Panc1 (cell line): ENCODE measurements at regions not wholly inside any gene's neighbourhood (a gene's known extent, or its start where the extent isn't known, plus 50 kb on each side); places are given as distances from the start of the nearest gene placed in this dataset.

Experiments
- ATAC-seq: fragments of 200-7000 bp; cut with Tn5 transposase; 2 replicates; pipeline ENCODE4 v1.9.1; 2020; ENCODE audit warnings: mild to moderate bottlenecking, moderate library complexity
- BruUV-seq: library from RNA; stranded (reverse); fragments of 400-500 nt; replicated peaks from 2 replicates; lab custom pipeline; 2021; lab: Mats Ljungman, UMichigan
- CTCF ChIA-PET: fragments of 300-600 bp; sonication (Branson Sonifier 250); formaldehyde crosslinking; loops from one replicate; lab custom pipeline; 2022; ENCODE audit warnings: antibody characterized with exemption; lab: Charles Lee
- POLR2A ChIA-PET: fragments of 300-600 bp; sonication (Branson Sonifier 250); formaldehyde crosslinking; loops from one replicate; lab custom pipeline; 2022; ENCODE audit warnings: antibody characterized with exemption; lab: Charles Lee
- DNase-seq: peaks from one replicate; pipeline ENCODE4 v3.0.0-alpha.2; 2010; ENCODE audit warnings: low read depth, low spot score
- H3K27ac ChIP-seq: 2 replicates; pipeline ENCODE4 v1.5.1; 2011; ENCODE audit warnings: mild to moderate bottlenecking, low read length, inconsistent platforms
- H3K27me3 ChIP-seq: fragments of 200-500 bp; sonication (Bioruptor generic); 2 replicates; pipeline ENCODE4 v1.6.0; 2014; ENCODE audit warnings: low read length, inconsistent platforms; ENCODE audit not compliant: control insufficient read depth, insufficient read depth
- H3K36me3 ChIP-seq: fragments of 200-500 bp; sonication (Bioruptor generic); 2 replicates; pipeline ENCODE4 v1.5.1; 2014; ENCODE audit warnings: inconsistent platforms, mild to moderate bottlenecking, low read length, moderate library complexity; ENCODE audit not compliant: control insufficient read depth, insufficient read depth
- H3K4me1 ChIP-seq: 2 replicates; pipeline ENCODE4 v1.5.1; 2011; ENCODE audit warnings: inconsistent platforms, mild to moderate bottlenecking, low read length, moderate library complexity; ENCODE audit not compliant: control insufficient read depth, insufficient read depth
- H3K4me3 ChIP-seq, 2 experiments: 2 replicates each; pipeline ENCODE4 v1.5.1; 2011 to 2012; ENCODE audit warnings: low read depth in 2 of 2, low read length in 2 of 2, mild to moderate bottlenecking in 2 of 2, inconsistent platforms in 1 of 2, moderate library complexity in 1 of 2
- H3K9me3 ChIP-seq: fragments of 200-500 bp; sonication (Bioruptor generic); 2 replicates; pipeline ENCODE4 v1.5.1; 2014; ENCODE audit warnings: low read depth, mild to moderate bottlenecking, inconsistent platforms, low read length, moderate library complexity; ENCODE audit not compliant: control insufficient read depth, insufficient read depth
- CTCF ChIP-seq: fragments of 450-650 bp; IDR thresholded peaks from 2 replicates; pipeline ENCODE4 v1.5.1; 2017; ENCODE audit warnings: mild to moderate bottlenecking
- POLR2AphosphoS5 ChIP-seq: IDR thresholded peaks from 2 replicates; pipeline ENCODE4 v1.6.1; 2012; ENCODE audit warnings: mild to moderate bottlenecking, low read depth, low read length, moderate library complexity
- SIN3A ChIP-seq: IDR thresholded peaks from 2 replicates; pipeline ENCODE4 v1.6.1; 2012; ENCODE audit warnings: low read depth, mild to moderate bottlenecking, low read length, moderate library complexity, borderline replicate concordance; ENCODE audit not compliant: insufficient read depth
- TCF7L2 ChIP-seq: IDR thresholded peaks from 2 replicates; pipeline ENCODE4 v1.6.1; 2011; ENCODE audit warnings: mild to moderate bottlenecking, low read depth, low read length, inconsistent platforms
- in situ Hi-C: cut with HindIII; loops from 2 replicates; pipeline ENCODE4 v1.10.0; 2016; ENCODE audit warnings: low sequenced_read_pairs, low pct_unique_long_range_greater_than_20kb
- intact Hi-C: fragments of 100-400 bp; cut with micrococcal nuclease; formaldehyde crosslinking; loops from one replicate; pipeline ENCODE4 v1.10.0; 2022; ENCODE audit not compliant: unreplicated experiment
- TF ChIP-seq, protein P1 (sequence below), 2 experiments: IDR thresholded peaks; 2 replicates each; pipeline ENCODE4 v1.6.1; 2011 to 2012; ENCODE audit warnings: low read depth in 2 of 2, control low read depth in 1 of 2, low read length in 1 of 2, mild to moderate bottlenecking in 1 of 2, moderate library complexity in 1 of 2; ENCODE audit not compliant: insufficient read depth in 1 of 2

- H3K27me3 ChIP-seq: no peaks in the 10 kb centered on the region
- H3K36me3 ChIP-seq: no peaks in the 10 kb centered on the region
- ATAC-seq (no peak), DNase-seq (no peak)
- no peaks in the 10 kb centered on the region for H3K4me1 ChIP-seq
- intact Hi-C loops: no loop called here
- in situ Hi-C loops: no loop called here
- no peaks in the 10 kb centered on the region for H3K9me3 ChIP-seq
- TF ChIP-seq, protein P1, sequence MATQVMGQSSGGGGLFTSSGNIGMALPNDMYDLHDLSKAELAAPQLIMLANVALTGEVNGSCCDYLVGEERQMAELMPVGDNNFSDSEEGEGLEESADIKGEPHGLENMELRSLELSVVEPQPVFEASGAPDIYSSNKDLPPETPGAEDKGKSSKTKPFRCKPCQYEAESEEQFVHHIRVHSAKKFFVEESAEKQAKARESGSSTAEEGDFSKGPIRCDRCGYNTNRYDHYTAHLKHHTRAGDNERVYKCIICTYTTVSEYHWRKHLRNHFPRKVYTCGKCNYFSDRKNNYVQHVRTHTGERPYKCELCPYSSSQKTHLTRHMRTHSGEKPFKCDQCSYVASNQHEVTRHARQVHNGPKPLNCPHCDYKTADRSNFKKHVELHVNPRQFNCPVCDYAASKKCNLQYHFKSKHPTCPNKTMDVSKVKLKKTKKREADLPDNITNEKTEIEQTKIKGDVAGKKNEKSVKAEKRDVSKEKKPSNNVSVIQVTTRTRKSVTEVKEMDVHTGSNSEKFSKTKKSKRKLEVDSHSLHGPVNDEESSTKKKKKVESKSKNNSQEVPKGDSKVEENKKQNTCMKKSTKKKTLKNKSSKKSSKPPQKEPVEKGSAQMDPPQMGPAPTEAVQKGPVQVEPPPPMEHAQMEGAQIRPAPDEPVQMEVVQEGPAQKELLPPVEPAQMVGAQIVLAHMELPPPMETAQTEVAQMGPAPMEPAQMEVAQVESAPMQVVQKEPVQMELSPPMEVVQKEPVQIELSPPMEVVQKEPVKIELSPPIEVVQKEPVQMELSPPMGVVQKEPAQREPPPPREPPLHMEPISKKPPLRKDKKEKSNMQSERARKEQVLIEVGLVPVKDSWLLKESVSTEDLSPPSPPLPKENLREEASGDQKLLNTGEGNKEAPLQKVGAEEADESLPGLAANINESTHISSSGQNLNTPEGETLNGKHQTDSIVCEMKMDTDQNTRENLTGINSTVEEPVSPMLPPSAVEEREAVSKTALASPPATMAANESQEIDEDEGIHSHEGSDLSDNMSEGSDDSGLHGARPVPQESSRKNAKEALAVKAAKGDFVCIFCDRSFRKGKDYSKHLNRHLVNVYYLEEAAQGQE (IDR thresholded peaks at IDR 0.05; ENCODE audit: insufficient read depth in 1 of 2, low read depth in 2 of 2, low read length in 1 of 2): no peak
- TF ChIP-seq CTCF (no peak), TCF7L2 (no peak), SIN3A (no peak)
- H3K27ac ChIP-seq: no peak overlapping the region
- CTCF ChIA-PET: no interaction called here
- BruUV-seq: no TSS peak
- no peak overlapping the region for H3K4me3 ChIP-seq
- POLR2A ChIA-PET: no interaction called here
Observed at GRCh38 chr16:65754820-65755691, 611.4 kb upstream of the CDH5 start.

DNA sequence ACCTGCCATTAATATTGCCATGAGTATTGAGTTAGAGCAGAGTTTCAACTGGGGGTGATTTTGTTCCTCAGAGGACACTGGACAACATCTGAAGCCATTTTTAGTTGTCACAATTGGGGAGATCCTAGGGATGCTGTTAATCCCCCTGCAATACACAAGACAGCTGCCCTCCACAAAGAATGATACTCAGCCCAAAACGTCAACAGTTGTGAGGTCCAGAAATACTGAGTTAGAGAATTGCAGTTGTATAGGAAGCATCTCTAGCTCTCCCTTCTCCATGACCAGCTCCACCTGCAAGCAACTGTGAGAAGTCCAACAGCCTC lies 614.0 kb upstream of the CDH5 start:
- intact Hi-C loops (no loop called here), in situ Hi-C loops (no loop called here)
- Histone ChIP-seq H3K36me3 (no peaks in the 10 kb centered on the region), H3K4me3 (no peak overlapping the region), H3K4me1 (no peaks in the 10 kb centered on the region), H3K27ac (no peak overlapping the region), H3K27me3 (no peaks in the 10 kb centered on the region), H3K9me3 (no peaks in the 10 kb centered on the region)
- no peak for ATAC-seq
- no peak for DNase-seq
- CTCF ChIA-PET: no interaction called here
- POLR2A ChIA-PET: no interaction called here
- TF ChIP-seq SIN3A: no peak
- TF ChIP-seq, protein P1 (IDR thresholded peaks at IDR 0.05; ENCODE audit: insufficient read depth in 1 of 2, low read depth in 2 of 2, low read length in 1 of 2): no peak
- no peak for TF ChIP-seq CTCF
- no peak for TF ChIP-seq TCF7L2
- no peak for TF ChIP-seq POLR2AphosphoS5
- no TSS peak for BruUV-seq
